Parathyroid adenoma (tissue), 2 donors: ENCODE measurements at regions not wholly inside any gene's neighbourhood (a gene's known extent, or its start where the extent isn't known, plus 50 kb on each side); places are given as distances from the start of the nearest gene placed in this dataset.

Experiments used
- H2AFZ ChIP-seq: fragments of 300-600 bp; sonication (generic); one replicate; pipeline ENCODE4 v1.7.0; 2017; ENCODE audit warnings: antibody characterized with exemption, mild to moderate bottlenecking
- H3K27ac ChIP-seq: fragments of 300-600 bp; sonication (generic); one replicate; pipeline ENCODE4 v1.7.0; 2017
- H3K27me3 ChIP-seq: fragments of 300-600 bp; sonication (generic); one replicate; pipeline ENCODE4 v1.7.0; 2017; ENCODE audit warnings: low read length; ENCODE audit not compliant: control insufficient read depth, insufficient read depth
- H3K36me3 ChIP-seq: fragments of 300-600 bp; sonication (generic); one replicate; pipeline ENCODE4 v1.7.0; 2017; ENCODE audit warnings: low read length; ENCODE audit not compliant: control insufficient read depth, insufficient read depth
- H3K4me1 ChIP-seq: fragments of 300-600 bp; sonication (generic); one replicate; pipeline ENCODE4 v1.7.0; 2017; ENCODE audit warnings: control low read depth
- H3K4me2 ChIP-seq: fragments of 300-600 bp; sonication (generic); one replicate; pipeline ENCODE4 v1.7.0; 2017; ENCODE audit warnings: low read length
- H3K4me3 ChIP-seq: fragments of 300-600 bp; sonication (generic); one replicate; pipeline ENCODE4 v1.7.0; 2017; ENCODE audit warnings: low read depth, low read length
- H3K79me2 ChIP-seq: fragments of 300-600 bp; sonication (generic); one replicate; pipeline ENCODE4 v1.7.0; 2017; ENCODE audit warnings: control low read depth
- H3K9ac ChIP-seq: fragments of 300-600 bp; sonication (generic); one replicate; pipeline ENCODE4 v1.7.0; 2017; ENCODE audit warnings: mild to moderate bottlenecking
- H3K9me3 ChIP-seq: fragments of 300-600 bp; sonication (generic); one replicate; pipeline ENCODE4 v1.7.0; 2017; ENCODE audit warnings: low read length; ENCODE audit not compliant: control insufficient read depth
- TF ChIP-seq, protein P1 (sequence below): fragments of 300-600 bp; sonication (generic); IDR thresholded peaks from one replicate; pipeline ENCODE4 v1.7.0; 2017; ENCODE audit warnings: antibody characterized with exemption, mild to moderate bottlenecking
- donor health status: primary hyperparathyroidism.

DNA sequence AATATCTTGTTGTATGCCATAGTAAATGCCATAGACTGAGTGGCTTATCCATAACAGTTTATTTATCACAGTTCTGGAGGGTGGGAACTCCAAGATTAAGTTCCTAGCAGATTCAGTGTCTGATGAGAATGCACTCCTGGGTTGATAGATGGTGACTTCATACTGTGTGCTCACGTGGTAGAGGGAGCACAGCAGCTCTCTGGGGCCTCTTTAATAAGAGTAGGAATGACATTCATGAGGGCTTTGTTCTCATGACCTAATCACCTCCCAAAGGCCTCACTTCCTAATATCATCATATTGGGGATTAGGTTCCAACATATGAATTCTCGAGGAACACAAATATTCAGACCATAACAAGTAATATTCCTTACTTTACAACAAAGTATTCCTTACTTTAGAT lies 98.1 kb upstream of the SH3BP4 start:
- no peaks in the 10 kb centered on the region for H3K9me3 ChIP-seq
- H3K4me3 ChIP-seq = no peak overlapping the region
- H2AFZ ChIP-seq = no peak overlapping the region
- no peak overlapping the region for H3K27ac ChIP-seq
- H3K4me1 ChIP-seq = no peaks in the 10 kb centered on the region
- TF ChIP-seq, protein P1, sequence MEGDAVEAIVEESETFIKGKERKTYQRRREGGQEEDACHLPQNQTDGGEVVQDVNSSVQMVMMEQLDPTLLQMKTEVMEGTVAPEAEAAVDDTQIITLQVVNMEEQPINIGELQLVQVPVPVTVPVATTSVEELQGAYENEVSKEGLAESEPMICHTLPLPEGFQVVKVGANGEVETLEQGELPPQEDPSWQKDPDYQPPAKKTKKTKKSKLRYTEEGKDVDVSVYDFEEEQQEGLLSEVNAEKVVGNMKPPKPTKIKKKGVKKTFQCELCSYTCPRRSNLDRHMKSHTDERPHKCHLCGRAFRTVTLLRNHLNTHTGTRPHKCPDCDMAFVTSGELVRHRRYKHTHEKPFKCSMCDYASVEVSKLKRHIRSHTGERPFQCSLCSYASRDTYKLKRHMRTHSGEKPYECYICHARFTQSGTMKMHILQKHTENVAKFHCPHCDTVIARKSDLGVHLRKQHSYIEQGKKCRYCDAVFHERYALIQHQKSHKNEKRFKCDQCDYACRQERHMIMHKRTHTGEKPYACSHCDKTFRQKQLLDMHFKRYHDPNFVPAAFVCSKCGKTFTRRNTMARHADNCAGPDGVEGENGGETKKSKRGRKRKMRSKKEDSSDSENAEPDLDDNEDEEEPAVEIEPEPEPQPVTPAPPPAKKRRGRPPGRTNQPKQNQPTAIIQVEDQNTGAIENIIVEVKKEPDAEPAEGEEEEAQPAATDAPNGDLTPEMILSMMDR = no peak
- no peaks in the 10 kb centered on the region for H3K27me3 ChIP-seq
- no peaks in the 10 kb centered on the region for H3K79me2 ChIP-seq
- H3K9ac ChIP-seq = no peak overlapping the region
- H3K36me3 ChIP-seq = no peaks in the 10 kb centered on the region
- H3K4me2 ChIP-seq = no peak overlapping the region

DNA sequence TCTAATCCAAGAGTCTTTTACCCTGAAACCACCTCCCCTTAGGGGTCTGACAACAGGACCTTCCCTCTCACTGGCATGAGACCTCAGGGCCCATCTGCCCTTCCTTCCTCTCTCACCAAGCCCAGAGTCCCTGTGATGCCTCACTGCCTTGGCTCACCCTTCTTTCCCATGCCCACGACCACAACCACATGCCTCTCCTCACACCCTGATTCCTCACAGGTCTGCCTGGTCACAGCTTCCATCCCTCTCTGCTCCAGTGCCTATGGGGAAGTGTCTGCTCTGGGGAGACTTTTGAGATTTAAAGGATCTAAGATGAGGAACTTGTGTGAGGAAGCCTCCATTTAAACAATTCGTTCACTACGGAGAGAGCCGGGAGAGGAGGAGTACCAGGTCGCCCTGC lies 98.9 kb upstream of the SH3BP4 start:
- Histone ChIP-seq H3K4me1 (no peaks in the 10 kb centered on the region), H3K4me3 (no peak overlapping the region), H3K27me3 (no peaks in the 10 kb centered on the region), H3K4me2 (no peak overlapping the region), H3K27ac (no peak overlapping the region), H3K9ac (no peak overlapping the region), H3K9me3 (no peaks in the 10 kb centered on the region), H3K79me2 (no peaks in the 10 kb centered on the region), H2AFZ (no peak overlapping the region), H3K36me3 (no peaks in the 10 kb centered on the region)
- TF ChIP-seq, protein P1 = no peak

DNA sequence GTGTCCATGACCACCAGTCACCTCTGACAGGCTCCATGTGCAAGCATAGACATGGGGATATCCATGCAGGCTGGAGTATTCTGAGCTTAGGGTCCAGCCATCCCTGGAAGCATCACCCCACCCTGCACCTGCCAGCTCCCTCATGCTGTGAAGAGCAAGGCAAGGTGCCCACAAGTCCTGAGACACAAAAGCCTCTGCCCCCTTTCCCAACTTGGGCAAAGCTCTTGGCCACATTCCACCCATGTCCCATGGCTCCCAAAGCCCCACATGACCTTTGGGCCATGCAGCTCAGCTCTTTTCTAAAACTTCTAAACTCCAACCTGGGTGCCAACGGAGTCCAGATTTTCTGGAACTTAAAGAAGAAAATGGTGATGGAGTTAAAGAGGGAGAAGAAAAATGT lies 99.8 kb upstream of the SH3BP4 start:
- Histone ChIP-seq H3K79me2 (no peaks in the 10 kb centered on the region), H3K36me3 (no peaks in the 10 kb centered on the region), H3K9me3 (no peaks in the 10 kb centered on the region), H3K9ac (no peak overlapping the region), H3K27me3 (no peaks in the 10 kb centered on the region), H3K27ac (no peak overlapping the region), H2AFZ (no peak overlapping the region), H3K4me2 (no peak overlapping the region), H3K4me3 (no peak overlapping the region), H3K4me1 (no peaks in the 10 kb centered on the region)
- TF ChIP-seq, protein P1 = no peak

DNA sequence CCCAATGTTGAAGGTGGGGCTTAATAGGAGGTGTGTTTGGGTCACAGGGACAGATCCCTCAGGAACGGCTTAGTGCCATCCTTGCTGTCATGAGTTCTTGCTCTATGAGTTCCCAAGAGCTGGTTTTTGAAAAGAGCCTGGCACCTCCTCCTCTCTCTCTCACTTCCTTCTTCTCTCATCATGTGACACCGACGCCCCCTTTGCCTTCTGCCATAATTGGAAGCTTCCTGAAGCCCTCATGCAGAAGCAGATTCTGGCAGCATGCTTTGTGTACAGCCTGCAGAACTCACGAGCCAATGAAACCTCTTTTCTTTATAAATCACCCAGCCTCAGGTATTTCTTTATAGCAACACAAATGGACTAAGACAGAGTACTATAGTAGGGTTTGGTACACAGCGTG lies 100.4 kb upstream of the SH3BP4 start:
- TF ChIP-seq, protein P1 = no peak
- no peaks in the 10 kb centered on the region for H3K79me2 ChIP-seq
- H3K4me1 ChIP-seq = no peaks in the 10 kb centered on the region
- no peak overlapping the region for H2AFZ ChIP-seq
- H3K36me3 ChIP-seq = no peaks in the 10 kb centered on the region
- no peak overlapping the region for H3K4me2 ChIP-seq
- H3K9ac ChIP-seq = no peak overlapping the region
- H3K27ac ChIP-seq = no peak overlapping the region
- no peaks in the 10 kb centered on the region for H3K9me3 ChIP-seq
- no peaks in the 10 kb centered on the region for H3K27me3 ChIP-seq
- H3K4me3 ChIP-seq = no peak overlapping the region

DNA sequence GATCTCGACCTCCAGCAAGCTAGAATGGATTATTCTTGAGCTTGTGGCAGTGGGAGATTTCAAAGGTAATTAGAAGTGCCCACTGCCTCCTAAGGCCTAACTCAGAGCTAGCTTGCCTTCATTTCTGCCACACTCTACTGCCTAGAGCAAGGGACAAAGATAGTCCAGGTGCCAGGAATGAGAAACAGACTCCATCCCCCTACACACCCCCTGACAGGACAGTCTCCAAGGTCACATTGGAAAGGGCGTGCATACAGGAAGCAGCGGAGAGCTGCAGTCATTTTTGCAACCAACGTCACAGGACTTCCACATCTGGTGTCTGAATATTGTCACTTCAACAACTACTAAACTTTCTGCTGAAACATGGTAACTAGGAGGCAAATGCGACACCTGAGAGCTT lies 101.0 kb upstream of the SH3BP4 start:
- no peaks in the 10 kb centered on the region for H3K4me1 ChIP-seq
- H3K4me3 ChIP-seq = no peak overlapping the region
- no peak overlapping the region for H3K27ac ChIP-seq
- H2AFZ ChIP-seq = no peak overlapping the region
- TF ChIP-seq, protein P1 = no peak
- H3K79me2 ChIP-seq = no peaks in the 10 kb centered on the region
- no peaks in the 10 kb centered on the region for H3K9me3 ChIP-seq
- H3K9ac ChIP-seq = no peak overlapping the region
- no peaks in the 10 kb centered on the region for H3K36me3 ChIP-seq
- no peak overlapping the region for H3K4me2 ChIP-seq
- H3K27me3 ChIP-seq = no peaks in the 10 kb centered on the region
